Fibroblast of skin of back (primary cell): ENCODE measurements at regions not wholly inside any gene's neighbourhood (a gene's known extent, or its start where the extent isn't known, plus 50 kb on each side); places are given as distances from the start of the nearest gene placed in this dataset.
"Not testable (repeated sequence)": the region's sequence is repeated elsewhere in the genome, so short reads cannot be mapped to it uniquely, and the experiment has no call there.

ENCODE experiments used
- DNase-seq: peaks from one replicate; pipeline ENCODE4 v3.0.0-alpha.2; 2013

GRCh38 chr13:59263531-59263930, 900.2 kb downstream of the DIAPH3 start:
- DNase-seq = no peak

- peak; percentile 2 for DNase-seq
Observed at GRCh38 chr13:59266478-59267063, 897.2 kb downstream of the DIAPH3 start.

GRCh38 chr13:59269476-59269875, 894.3 kb downstream of the DIAPH3 start:
- DNase-seq = peak; percentile 85

- DNase-seq = no peak
Observed at GRCh38 chr13:59270327-59270726, 893.4 kb downstream of the DIAPH3 start.

GRCh38 chr13:59274958-59275727, 888.6 kb downstream of the DIAPH3 start:
- no peak for DNase-seq

GRCh38 chr13:59276436-59276835, 887.3 kb downstream of the DIAPH3 start:
- peak; percentile 8 for DNase-seq

GRCh38 chr13:59277106-59277505, 886.6 kb downstream of the DIAPH3 start:
- no peak for DNase-seq

GRCh38 chr13:59279028-59279427, 884.7 kb downstream of the DIAPH3 start:
- no peak for DNase-seq

- DNase-seq = no peak
Observed at GRCh38 chr13:59279576-59279975, 884.2 kb downstream of the DIAPH3 start.

GRCh38 chr13:59280297-59280696, 883.4 kb downstream of the DIAPH3 start:
- DNase-seq = no peak

- DNase-seq = no peak
Observed at GRCh38 chr13:59281453-59281852, 882.3 kb downstream of the DIAPH3 start.

- not testable (repeated sequence) for DNase-seq
Observed at GRCh38 chr13:59292240-59292639, 871.5 kb downstream of the DIAPH3 start.

GRCh38 chr13:59299584-59299983, 864.1 kb downstream of the DIAPH3 start:
- DNase-seq = no peak

- no peak for DNase-seq
Observed at GRCh38 chr13:59300355-59301173, 863.2 kb downstream of the DIAPH3 start.

GRCh38 chr13:59301174-59301567, 862.6 kb downstream of the DIAPH3 start:
- DNase-seq = no peak

GRCh38 chr13:59303433-59303832, 860.3 kb downstream of the DIAPH3 start:
- no peak for DNase-seq

- no peak for DNase-seq
Observed at GRCh38 chr13:59304596-59304995, 859.1 kb downstream of the DIAPH3 start.

- DNase-seq = no peak
Observed at GRCh38 chr13:59305896-59306295, 857.8 kb downstream of the DIAPH3 start.

- no peak for DNase-seq
Observed at GRCh38 chr13:59312776-59313175, 851.0 kb downstream of the DIAPH3 start.

- DNase-seq = peak; percentile 62
Observed at GRCh38 chr13:59318320-59318930, 845.3 kb downstream of the DIAPH3 start.

- DNase-seq = no peak
Observed at GRCh38 chr13:59319276-59319675, 844.5 kb downstream of the DIAPH3 start.

GRCh38 chr13:59320021-59320420, 843.7 kb downstream of the DIAPH3 start:
- no peak for DNase-seq

- not testable (repeated sequence) for DNase-seq
Observed at GRCh38 chr13:59324401-59324800, 839.3 kb downstream of the DIAPH3 start.
